GM21423 (cell line): ENCODE measurements at regions not wholly inside any gene's neighbourhood (a gene's known extent, or its start where the extent isn't known, plus 50 kb on each side); places are given as distances from the start of the nearest gene placed in this dataset.
A peak's percentile ranks its signal among the peaks of the same experiment; 100 is the strongest.
"Not testable (repeated sequence)": the region's sequence is repeated elsewhere in the genome, so short reads cannot be mapped to it uniquely, and the experiment has no call there.

Source experiments
- ATAC-seq: cut with Tn5 transposase; IDR thresholded peaks from one replicate; pipeline ENCODE4 v1.9.1; 2021; ENCODE audit warnings: mild to moderate bottlenecking, moderate library complexity; ENCODE audit not compliant: unreplicated experiment

DNA sequence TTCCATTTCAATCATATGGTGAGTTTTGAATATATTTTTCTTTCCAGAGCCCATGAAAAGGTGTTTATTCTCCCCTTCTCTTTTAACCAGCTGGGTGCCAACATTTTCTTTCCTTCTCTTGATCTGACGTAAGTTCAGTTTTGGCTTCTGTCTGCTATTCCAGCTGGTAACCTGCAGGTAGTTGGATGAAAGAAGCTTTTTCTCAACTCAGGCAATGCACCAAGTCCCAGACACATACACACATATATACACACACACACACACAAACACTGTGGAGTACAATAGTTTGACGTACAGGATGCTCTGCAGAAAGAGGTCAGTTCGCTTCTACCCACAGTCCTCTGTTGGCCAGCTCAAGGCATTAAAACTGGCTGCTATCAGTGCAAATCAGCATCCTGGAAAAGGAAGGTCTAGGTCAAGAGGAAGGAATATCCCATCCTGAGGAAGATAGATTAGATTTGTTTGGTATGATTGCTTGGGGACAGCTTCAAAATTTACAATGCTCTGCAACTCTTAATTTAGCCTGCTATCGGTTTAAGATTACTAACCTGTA lies 214.3 kb upstream of the SEMA6A start:
- ATAC-seq, result no peak

GRCh38 chr5:116787570-116787969 lies 212.9 kb upstream of the SEMA6A start:
- no peak for ATAC-seq

DNA sequence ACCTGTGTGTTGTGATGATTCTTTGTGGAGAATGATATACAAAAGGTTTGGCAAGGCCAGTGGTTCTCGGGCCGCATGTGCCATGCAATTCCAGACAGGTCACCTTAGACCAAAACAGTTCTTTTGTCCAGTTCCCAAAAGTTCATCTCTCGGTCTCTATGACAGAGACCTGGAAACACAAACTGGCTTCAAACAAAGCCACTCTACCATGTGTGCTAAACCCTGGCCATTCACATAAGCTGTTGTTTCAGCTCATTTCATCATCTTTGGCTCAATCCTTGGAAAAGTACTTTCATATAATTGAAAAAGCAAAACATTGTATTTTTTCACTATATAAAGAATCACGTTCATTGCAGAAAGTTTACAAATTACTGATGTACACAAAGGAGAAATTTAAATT lies 210.5 kb upstream of the SEMA6A start:
- no peak for ATAC-seq

GRCh38 chr5:116779846-116780245 lies 205.2 kb upstream of the SEMA6A start:
- ATAC-seq, result no peak

DNA sequence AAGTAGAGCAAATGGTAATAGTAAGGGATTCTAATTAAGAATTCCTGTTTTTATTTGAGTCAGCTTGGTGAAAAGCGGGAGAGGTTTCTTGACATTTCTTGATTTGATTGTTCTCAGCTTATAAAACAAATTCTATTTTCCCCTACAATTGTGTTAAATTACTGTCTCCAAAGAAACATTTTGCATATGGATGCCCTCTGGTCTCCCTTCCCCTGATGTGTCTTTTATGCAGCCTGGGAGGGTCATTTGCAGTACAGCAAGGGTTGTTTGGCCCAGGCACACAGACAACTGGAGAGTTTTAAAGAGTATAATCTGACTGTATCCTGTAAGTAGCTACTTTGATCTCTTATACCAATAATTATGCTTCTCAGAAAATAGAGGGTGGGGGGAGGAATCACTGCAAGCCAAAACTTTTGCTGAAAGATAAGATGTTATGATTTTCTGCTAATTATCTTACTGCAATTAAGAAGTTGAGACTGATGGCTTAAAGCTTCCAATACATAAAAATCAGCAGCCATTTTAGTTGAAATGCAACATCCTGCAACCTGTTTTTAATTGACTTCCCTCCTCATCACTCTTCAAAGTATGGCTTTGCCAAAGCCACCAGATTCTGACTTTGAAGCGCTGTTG lies 204.1 kb upstream of the SEMA6A start:
- no peak for ATAC-seq

- no peak for ATAC-seq
Observed at GRCh38 chr5:116778032-116778431, 203.4 kb upstream of the SEMA6A start.

DNA sequence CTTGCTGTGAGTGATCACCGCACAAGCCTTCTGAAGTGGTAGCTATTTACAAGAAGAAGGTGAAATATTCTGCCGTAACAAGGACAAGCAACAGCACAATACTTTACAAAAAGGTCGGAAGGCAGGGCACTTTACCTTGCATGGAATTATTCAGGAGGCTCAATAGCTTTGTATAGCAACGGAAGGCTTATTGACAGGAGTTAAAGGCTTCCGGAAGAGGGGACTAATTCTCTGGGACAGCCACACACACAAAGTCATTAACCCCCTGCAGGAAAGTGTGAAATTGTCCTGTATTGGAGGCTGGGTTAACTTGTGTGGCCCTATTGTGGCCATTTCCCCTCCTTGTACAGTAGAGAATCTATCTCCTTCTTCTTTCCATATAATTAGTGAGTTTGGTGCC lies 199.3 kb upstream of the SEMA6A start:
- ATAC-seq, result no peak

- no peak for ATAC-seq
Observed at GRCh38 chr5:116772806-116773205, 198.2 kb upstream of the SEMA6A start.

DNA sequence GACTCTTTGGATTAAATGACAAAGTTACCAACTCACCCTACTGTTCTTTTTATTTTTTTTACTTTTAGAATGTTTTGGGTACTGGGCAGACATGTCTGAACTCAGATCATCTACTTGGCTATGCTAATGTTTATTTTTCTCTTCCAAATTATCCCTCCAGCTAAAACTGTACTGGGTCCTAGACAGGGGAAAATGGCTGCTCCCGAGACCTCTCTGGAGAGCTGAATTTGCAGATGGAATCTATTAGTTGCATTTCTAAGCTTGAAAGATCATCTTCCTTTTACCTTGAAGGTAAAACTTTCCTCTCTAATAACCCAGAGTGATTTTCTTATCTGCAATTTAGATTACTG lies 197.5 kb upstream of the SEMA6A start:
- no peak for ATAC-seq

DNA sequence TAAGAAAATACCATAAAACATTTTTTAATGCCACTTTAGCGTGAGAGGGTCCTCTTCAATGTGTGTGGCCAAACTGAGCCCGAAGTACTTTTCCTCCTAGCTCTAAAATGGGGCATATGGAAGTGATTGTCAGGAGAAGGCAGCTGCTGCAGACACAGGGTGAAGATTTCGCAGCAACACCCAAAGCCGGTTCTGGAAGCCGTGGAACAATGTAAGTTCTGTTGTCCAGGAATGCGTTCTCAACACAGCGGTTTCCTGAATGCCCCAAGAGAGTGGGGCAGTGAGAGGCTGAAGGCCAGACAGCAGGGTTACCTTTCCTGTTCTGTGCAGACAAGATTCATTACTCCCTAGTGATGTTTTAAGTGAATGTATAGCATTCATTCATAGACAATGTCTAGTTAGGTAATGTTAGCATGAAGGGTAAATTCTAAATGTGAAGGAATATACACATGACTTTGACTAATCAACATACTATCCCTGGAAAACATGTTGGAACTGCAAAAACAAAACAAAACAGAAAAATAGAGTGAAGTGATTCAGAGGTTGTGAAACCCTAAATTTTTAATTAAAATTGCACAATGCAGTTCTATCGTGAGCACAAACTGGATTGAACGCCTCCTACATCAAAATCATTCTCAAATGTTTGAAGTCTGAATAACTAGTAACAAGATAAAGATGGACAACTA lies 197.0 kb upstream of the SEMA6A start:
- no peak for ATAC-seq

DNA sequence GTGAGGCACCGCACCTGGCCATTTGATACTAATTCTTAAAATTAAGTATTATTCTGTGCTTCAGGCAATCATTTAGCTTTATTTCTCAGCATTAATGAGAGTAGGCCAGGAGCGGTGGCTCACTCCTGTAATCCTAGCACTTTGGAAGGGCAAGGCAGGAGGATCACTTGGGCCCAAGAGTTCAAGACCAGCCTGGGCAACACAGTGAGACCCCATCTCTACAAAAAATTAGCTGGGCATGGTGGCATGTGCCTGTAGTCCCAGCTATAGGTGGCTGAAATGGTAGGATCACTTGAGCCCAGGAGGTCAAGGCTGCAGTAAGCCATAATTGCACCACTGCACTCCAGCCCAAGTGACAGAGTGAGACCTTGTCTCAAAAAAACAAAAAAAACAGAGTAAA lies 195.3 kb upstream of the SEMA6A start:
- not testable (repeated sequence) for ATAC-seq

- no peak for ATAC-seq
Observed at GRCh38 chr5:116769470-116769869, 194.8 kb upstream of the SEMA6A start.

- peak; percentile 47 for ATAC-seq
Observed at GRCh38 chr5:116766470-116766947, 191.9 kb upstream of the SEMA6A start.

DNA sequence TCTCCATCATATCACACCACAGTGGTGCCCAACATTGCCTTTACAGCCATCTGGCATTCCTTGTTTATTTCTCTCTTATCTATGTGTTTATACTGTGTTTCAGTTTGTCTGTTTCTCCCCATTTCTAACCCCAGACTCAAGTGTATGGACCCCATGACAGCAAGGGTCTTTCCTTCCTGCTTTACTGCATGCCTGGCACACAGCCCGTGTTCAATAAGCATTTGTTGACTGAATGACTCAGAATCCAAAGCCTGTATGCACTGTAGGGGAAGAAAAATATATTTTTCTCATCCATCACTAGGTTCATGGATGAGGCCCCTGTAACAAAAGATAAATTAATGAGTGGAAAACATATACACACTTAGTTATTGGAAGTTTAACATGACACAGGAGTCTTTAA lies 190.8 kb upstream of the SEMA6A start:
- ATAC-seq, result no peak

DNA sequence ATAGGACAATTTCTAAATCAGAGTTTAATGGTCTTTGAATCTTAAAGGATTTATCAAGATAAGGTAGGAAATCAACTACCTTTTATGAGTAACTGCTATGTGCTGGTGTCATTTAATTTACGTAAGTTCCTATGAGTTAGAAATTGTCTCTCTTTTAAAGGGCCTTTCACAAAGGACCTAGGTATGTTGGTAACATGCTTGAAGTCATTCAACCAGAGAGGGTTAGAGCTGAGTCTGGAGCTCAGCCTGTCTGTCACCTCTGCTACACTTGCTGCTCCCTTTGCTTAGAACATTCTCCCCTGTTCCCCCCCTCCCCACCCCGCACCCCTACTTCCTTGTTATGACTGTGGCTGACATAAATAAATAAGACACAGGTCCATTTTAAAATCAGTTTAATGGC lies 190.3 kb upstream of the SEMA6A start:
- no peak for ATAC-seq

DNA sequence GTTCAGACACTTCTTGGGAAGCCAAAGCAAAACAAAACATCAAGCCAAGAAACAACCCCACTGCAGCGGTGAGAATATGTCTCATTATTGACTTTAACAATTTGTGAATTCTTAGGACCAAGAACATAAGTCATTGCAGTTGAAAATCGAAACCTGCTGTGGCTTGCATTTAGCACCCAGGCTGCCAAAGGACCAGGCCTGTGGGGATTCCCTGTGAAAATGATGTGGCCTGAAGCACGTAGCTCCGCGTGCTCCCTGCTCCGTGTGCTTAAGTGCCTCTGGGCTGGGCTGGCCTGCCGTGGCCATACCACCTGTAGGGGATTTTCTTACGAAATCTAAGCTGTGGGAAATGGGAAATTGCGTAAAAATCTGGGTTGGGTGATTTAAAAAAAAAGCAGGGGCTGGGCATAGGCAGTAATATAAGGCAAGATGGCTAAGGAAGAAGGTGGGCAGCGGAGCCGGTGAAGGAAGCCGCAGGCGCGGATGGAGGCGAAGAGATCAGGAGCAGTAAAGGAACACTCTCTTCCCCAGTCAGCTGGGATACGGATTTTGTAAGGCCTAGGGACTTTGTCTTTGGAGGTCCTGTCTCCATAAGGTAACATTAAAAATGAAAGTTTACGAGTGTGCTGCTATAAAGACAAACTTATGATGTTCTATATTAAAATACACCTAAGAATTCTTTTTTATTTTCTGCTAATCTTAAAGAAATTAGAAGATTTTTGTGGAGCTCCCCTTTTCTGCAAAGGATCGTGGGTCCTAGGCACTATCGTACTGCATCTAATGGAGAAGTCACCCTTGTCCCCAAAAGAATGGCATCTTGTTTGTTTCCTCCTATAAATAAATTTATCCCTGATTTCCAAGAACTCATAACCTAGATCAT lies 189.6 kb upstream of the SEMA6A start:
- peak; percentile 75 for ATAC-seq

DNA sequence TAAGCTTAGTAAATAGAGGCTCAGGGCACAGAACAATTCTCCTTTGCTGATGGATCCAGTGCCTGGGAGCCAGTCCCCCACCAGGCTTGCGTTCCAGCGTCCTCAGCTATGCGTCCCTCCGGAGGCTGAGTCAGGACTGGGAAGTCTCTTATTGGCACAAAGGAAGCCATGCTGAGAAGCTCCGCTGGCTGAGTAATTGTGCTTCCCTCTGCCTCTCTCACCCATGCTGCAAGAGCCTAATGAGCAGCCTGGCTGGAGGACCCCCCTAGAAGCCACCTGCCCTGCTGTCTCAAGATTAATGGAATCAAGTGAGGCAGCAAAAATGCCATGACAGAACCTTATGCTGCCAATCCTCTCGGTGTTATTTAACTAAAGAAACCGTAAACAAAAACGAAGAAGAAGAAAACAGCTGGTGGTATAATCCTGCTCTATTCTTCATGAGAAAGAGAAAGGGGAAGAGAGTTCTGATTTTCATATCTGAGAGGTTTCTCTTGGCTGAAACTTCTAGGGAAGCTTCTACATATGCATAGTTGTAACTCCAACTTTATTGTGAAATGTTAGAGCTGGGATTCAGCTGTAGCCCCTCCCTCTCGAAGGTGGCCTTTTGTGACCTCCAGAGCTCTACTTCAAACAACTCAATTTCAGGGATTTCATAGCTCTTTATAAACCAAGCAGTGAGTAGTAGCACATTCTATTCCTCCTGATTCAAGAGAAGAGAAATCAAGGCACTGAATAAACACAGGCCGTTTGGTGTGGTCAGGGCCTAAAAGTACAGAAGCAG lies 185.4 kb upstream of the SEMA6A start:
- no peak for ATAC-seq

- no peak for ATAC-seq
Observed at GRCh38 chr5:116757326-116757725, 182.7 kb upstream of the SEMA6A start.

- ATAC-seq, result no peak
Observed at GRCh38 chr5:116756531-116756930, 181.9 kb upstream of the SEMA6A start.

DNA sequence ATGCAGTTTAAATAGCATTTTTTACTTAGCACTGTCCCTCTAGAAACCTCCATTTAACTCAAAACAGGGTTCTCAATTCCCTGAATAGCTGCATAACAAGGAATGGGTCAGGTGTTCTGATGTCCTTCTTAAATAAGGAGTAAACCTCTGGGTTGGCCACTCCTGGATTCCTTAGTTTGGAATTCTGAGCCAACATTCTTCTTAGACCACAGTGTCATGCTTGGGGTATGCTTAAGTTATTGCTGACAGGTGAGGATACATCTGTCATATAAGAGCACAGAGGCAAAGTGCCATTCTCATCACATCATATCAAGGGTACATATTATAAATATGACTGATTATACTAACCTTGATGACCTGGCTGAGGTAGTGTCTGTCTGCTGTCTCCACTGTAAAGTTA lies 179.9 kb upstream of the SEMA6A start:
- no peak for ATAC-seq

- no peak for ATAC-seq
Observed at GRCh38 chr5:116751684-116752083, 177.1 kb upstream of the SEMA6A start.
